ENCODE measurements at regions not wholly inside any gene's neighbourhood (a gene's known extent, or its start where the extent isn't known, plus 50 kb on each side); places are given as distances from the start of the nearest gene placed in this dataset.

GRCh38 chr14:103209506-103209905, 86.2 kb downstream of the TNFAIP2 start:
- no peak for TF ChIP-seq CTCF (IDR thresholded peaks at IDR 0.05; ENCODE audit: insufficient read depth, low read length, severe bottlenecking)
- Histone ChIP-seq H3K27me3 (ENCODE audit: control insufficient read depth, insufficient read depth, low read length) (peaks cover 16% of the 10 kb centered on the region), H3K4me3 (ENCODE audit: low read depth, low read length) (no peak overlapping the region), H3K36me3 (ENCODE audit: control insufficient read depth, insufficient read depth, low read length) (no peaks in the 10 kb centered on the region)
- DNase-seq (ENCODE audit: low read depth) (no peak), FAIRE-seq (no peak)

DNA sequence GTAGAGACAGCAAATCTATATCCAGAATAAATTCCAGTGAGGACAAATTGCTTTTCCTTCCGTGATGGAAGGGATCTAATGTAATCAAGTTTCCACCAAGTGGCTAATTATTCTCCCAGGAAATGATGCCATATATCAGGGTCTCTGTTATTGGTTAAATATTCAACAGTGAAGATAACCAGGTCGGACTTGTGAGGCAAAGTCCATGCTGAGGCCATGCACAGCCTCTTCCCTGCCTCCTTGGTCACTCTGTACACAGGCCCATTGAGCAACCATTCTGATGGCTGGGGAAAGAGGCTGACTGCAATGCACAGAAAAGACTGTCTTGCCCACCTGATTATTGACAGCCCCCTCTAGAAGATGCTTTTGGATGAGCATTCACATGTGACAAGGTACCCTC, 90.1 kb downstream of the TNFAIP2 start:
- H3K4me3 ChIP-seq (ENCODE audit: low read depth, low read length): no peak overlapping the region
- TF ChIP-seq CTCF (IDR thresholded peaks at IDR 0.05; ENCODE audit: insufficient read depth, low read length, severe bottlenecking): no peak
- FAIRE-seq: no peak
- peaks cover 9% of the 10 kb centered on the region for H3K27me3 ChIP-seq (ENCODE audit: control insufficient read depth, insufficient read depth, low read length)
- no peaks in the 10 kb centered on the region for H3K36me3 ChIP-seq (ENCODE audit: control insufficient read depth, insufficient read depth, low read length)
- no peak for DNase-seq (ENCODE audit: low read depth)

GRCh38 chr14:103214461-103214958, 91.2 kb downstream of the TNFAIP2 start:
- DNase-seq (ENCODE audit: low read depth) (no peak), FAIRE-seq (peak; percentile 32)
- Histone ChIP-seq H3K27me3 (ENCODE audit: control insufficient read depth, insufficient read depth, low read length) (peaks cover 4% of the 10 kb centered on the region), H3K36me3 (ENCODE audit: control insufficient read depth, insufficient read depth, low read length) (no peaks in the 10 kb centered on the region), H3K4me3 (ENCODE audit: low read depth, low read length) (no peak overlapping the region)
- TF ChIP-seq CTCF (IDR thresholded peaks at IDR 0.05; ENCODE audit: insufficient read depth, low read length, severe bottlenecking): no peak

DNA sequence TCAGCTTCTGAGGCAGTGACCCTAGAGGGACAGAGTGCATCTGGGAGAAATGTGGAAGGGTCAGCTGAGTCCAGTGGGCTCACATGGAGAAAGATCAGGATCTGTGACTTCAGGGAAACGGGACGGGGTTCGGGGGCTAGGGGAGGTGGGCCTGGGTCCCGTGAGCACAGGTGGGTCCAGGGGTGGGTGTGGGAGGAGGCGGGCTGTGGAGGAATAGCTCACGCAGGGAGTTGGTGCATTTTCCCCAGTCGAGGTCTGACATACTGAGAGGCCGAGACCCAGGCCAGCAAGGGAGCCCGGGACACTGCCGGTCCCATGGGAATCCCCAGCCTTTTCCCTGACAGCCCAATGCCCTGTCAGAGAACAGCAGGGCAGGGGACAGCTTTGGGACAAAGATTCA, 93.1 kb downstream of the TNFAIP2 start:
- Histone ChIP-seq H3K27me3 (ENCODE audit: control insufficient read depth, insufficient read depth, low read length) (peaks cover 8% of the 10 kb centered on the region), H3K4me3 (ENCODE audit: low read depth, low read length) (no peak overlapping the region), H3K36me3 (ENCODE audit: control insufficient read depth, insufficient read depth, low read length) (no peaks in the 10 kb centered on the region)
- no peak for TF ChIP-seq CTCF (IDR thresholded peaks at IDR 0.05; ENCODE audit: insufficient read depth, low read length, severe bottlenecking)
- no peak for FAIRE-seq
- no peak for DNase-seq (ENCODE audit: low read depth)

- peaks cover 11% of the 10 kb centered on the region for H3K27me3 ChIP-seq (ENCODE audit: control insufficient read depth, insufficient read depth, low read length)
- FAIRE-seq (no peak), DNase-seq (ENCODE audit: low read depth) (no peak)
- TF ChIP-seq CTCF (IDR thresholded peaks at IDR 0.05; ENCODE audit: insufficient read depth, low read length, severe bottlenecking): no peak
- no peaks in the 10 kb centered on the region for H3K36me3 ChIP-seq (ENCODE audit: control insufficient read depth, insufficient read depth, low read length)
- H3K4me3 ChIP-seq (ENCODE audit: low read depth, low read length): no peak overlapping the region
These were observed 93.6 kb downstream of the TNFAIP2 start for GRCh38 chr14:103216857-103217256.

GRCh38 chr14:103217538-103217937, 94.3 kb downstream of the TNFAIP2 start:
- Histone ChIP-seq H3K36me3 (ENCODE audit: control insufficient read depth, insufficient read depth, low read length) (no peaks in the 10 kb centered on the region), H3K27me3 (ENCODE audit: control insufficient read depth, insufficient read depth, low read length) (peaks cover 14% of the 10 kb centered on the region), H3K4me3 (ENCODE audit: low read depth, low read length) (no peak overlapping the region)
- TF ChIP-seq CTCF (IDR thresholded peaks at IDR 0.05; ENCODE audit: insufficient read depth, low read length, severe bottlenecking): no peak
- DNase-seq (ENCODE audit: low read depth) (no peak), FAIRE-seq (no peak)
